ENCODE measurements at regions not wholly inside any gene's neighbourhood (a gene's known extent, or its start where the extent isn't known, plus 50 kb on each side); places are given as distances from the start of the nearest gene placed in this dataset.
"Not testable (repeated sequence)": the region's sequence is repeated elsewhere in the genome, so short reads cannot be mapped to it uniquely, and the experiment has no call there.

GRCh38 chr2:8431446-8432125, 250.3 kb upstream of the ID2 start:
- DNase-seq = no peak

GRCh38 chr2:8432706-8433336, 249.0 kb upstream of the ID2 start:
- DNase-seq = no peak

- DNase-seq = no peak
Observed at GRCh38 chr2:8433390-8433789, 248.5 kb upstream of the ID2 start.

DNA sequence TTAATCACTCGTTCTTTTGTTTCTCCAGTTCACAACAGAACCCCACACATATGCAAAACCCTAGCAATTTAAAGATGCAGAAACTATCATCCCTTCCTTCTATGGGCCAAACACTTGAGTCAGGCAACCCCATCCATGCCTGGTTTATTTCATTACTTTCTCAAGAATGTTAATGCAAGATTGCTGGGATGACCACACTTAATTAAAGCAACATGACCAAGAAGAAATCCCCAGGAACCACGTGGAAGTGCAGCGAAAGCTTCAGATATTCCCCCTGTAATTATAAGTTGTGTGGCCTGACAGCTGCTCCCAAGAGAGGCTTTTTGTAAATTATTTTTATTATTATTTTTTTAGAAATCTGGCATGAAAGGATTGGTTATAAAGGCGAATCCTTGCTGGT, 246.2 kb upstream of the ID2 start:
- DNase-seq = no peak

DNA sequence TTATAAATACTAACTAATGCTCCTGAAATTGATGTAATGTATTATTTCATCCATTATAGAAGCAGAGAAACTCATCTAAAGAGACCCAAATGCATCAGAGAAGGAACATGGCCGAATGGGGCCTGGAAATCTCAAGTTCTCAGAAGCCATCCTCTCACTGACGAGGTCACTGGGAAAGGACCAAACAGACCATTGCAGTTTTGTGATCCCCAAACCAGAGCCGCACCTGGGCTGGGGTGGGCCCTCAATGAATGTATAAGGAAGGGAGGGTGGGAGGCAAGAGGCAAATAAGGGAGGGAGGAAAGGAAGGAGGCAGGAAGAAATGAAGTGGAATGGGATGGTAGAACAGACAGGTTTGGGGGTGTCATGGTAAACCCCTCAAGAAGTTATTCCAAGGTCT, 245.3 kb upstream of the ID2 start:
- no peak for DNase-seq

- DNase-seq = no peak
Observed at GRCh38 chr2:8437228-8437948, 244.5 kb upstream of the ID2 start.

GRCh38 chr2:8437949-8438400, 243.9 kb upstream of the ID2 start:
- DNase-seq = no peak

DNA sequence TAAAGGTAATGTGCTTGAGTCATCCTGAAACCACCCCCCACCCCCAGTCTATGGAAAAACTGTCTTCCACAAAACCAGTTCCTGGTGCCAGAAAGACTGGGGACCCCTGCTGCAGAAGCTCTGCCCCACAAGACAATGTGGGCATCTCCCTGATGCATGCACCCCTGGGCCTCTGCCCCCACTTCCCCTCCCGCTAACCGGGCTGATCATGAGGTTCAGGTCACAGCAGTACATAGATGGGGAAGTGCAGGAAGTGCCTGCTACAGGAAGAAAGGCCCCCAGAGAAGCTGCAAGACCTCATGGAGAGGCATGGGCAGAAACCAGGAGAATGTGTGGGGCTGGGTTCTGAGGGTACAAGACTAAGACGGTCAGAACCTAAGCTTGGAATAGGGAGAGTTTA, 243.4 kb upstream of the ID2 start:
- DNase-seq = peak; percentile 37

DNA sequence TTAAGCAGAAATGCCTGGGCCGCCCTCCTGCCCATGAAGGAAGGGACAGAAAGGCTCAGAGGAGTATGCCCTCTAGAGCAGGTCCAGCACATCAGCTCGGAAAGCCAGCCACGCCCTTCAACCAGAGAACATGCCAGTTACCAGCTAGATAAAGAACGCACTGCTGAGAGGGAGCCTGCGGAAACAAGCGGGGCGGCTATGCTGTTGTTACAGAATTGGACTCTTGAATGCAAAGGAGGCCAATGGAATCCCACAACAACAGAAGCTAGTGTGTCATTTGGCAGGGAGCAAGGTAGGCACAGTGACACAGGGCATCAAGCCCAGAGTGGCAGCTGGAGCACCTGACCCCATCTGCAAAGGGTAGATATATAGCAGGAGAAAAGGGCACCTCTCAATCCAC, 242.9 kb upstream of the ID2 start:
- DNase-seq = peak; percentile 59

GRCh38 chr2:8440029-8440778, 241.7 kb upstream of the ID2 start:
- no peak for DNase-seq

- no peak for DNase-seq
Observed at GRCh38 chr2:8441371-8441770, 240.5 kb upstream of the ID2 start.

GRCh38 chr2:8441986-8442385, 239.9 kb upstream of the ID2 start:
- DNase-seq = peak; percentile 24

DNA sequence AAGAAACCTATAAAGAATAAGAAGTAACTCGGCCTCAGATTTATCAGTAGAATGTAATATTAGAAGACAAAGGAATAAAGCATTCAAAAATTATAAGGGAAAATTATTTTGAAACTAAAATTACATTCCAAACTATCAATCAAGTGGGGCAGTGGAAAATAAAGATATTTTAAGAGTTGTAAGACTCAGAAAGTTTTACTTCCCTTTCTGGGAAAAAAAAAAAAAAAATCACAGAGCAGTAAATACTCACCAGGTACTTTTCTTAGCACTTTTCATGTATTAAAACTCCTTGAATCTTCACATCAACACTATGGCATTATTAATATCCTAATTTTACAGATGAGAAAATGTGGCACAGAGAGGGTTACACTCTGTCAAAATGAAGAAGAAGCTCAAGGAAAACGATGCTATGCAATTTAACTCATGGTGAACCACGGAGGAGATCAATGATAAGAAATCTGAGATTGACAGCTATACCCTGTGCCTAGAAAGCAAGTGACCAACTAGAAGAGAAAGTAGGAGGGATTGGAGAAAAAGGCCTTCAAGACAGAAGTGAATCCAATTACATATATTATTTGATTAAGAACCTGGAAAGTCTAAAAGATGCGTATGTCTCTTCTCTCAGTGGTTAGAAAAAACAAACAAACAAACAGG, 238.9 kb upstream of the ID2 start:
- DNase-seq = no peak

- no peak for DNase-seq
Observed at GRCh38 chr2:8445580-8445979, 236.3 kb upstream of the ID2 start.

DNA sequence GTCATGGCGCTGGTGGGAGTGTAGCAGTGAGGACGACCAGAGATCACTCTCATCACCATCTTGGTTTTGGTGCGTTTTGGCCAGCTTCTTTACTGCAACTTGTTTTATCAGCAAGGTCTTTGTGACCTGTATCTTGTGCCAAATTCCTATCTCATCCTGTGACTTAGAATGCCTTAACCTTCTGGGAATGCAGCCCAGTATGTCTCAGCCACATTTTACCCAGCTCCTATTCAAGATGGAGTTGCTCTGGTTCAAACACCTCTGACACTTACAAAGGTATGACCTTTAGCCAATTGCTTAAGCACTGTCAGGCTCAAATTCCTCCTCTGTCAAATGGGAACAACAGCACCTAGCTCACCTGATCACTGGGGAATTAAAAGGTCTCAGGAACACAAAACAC, 235.1 kb upstream of the ID2 start:
- not testable (repeated sequence) for DNase-seq

DNA sequence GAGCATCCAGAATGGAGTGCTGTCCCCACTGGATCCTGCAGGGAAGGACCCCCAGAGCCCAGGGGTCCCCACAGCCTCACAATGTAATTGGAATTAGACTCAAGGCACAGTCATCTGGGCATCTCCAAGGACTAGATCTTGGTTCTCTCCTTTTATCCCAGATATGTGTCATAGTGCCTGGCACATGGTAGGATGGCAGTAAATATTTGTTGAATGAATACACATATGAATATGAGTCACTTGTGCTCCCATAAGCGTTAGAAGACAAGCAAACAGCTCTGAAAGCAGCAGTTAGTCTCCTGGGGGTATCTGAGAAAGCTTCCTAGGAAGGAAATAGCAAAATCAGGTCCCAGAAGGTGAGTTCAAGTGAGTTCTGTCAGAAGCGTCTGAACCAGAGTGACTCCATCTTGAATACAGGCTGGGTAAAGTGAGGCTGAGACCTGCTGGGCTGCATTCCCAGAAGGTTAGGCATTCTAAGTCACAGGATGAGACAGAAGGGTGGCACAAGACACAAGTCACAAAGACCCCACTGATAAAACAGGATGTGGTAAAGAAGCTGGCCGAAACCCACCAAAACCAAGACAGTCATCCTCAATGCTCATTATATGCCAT, 234.1 kb upstream of the ID2 start:
- no peak for DNase-seq

- DNase-seq = no peak
Observed at GRCh38 chr2:8448824-8449556, 232.9 kb upstream of the ID2 start.

DNA sequence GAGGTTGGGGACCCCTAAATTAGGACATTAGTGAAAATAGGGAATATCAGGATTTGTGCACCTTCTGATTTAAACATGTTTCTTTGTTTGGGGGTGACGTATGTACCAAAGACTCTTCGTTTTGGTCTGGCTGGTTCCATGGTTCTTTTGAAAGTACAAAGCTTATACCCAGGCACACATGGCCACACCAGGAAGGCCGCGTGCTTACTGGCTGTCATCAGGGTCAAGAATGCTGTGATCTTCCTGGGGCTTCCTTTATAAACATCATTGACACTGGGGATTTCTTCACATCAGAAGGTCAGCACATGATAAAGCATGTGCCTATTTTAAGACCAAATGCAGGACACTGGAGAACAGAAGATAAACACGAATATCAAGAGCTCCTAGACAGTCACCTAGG, 230.6 kb upstream of the ID2 start:
- DNase-seq = no peak

DNA sequence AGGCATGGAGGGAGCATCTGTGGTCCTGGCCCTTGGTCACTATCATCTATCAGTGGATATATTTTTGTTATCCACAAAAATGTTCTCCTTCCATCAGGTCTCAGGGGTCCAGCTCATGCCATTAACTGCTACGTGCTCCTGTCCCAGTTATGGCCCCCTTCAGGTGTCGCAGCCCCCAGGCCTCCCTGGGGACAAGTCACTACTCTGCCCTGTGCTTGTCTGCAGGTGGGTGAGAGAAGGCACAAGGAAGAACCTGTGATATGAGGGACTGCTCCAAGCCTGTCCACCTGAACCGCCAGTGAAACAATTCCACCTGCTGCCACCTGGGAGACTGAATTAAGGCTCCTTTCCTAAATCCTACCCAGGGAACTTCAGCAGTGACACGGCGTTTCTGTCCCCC, 229.6 kb upstream of the ID2 start:
- no peak for DNase-seq

DNA sequence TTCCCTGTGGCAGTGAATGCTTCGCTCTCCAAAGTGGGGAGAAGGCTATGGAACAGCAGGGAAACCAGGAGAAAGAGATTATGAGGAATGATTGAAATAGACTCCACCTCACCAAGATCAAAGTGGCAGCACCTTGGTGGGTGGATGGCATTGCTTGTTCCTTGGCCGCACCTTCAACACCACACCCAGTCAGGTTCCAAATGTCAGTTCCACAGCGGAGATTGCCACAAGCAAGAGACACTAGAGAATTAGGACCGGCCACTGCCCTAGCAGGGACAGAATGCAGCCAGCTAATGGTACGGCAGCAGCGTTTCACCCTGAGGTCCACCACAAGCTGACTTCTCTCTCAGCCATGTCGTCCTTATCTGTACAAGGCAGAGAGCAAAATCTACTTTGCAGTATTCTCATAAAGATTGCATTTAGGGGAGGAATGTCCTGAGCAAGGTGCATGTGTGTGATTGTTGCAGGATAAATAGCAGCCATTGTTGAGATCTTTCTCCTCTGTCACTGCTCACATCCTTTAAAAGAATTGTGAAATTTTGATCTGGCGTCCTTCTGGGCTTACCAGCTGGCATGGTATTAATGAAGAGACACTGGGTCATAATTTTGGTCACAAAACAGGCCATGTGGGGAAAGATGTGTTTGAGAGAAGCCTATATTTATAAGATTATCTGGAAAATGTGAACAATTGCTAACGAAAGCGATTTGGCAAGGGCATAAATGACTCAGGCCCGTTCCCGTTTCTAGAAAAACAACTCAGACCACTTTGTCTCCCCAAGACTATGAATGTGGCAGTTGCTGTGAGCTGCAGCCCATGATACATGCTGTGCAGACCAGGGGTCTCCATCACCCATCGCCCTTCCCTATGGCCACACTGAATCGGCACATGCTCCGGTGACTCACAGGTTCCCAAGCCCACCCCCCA, 228.6 kb upstream of the ID2 start:
- DNase-seq = peak; percentile 65

DNA sequence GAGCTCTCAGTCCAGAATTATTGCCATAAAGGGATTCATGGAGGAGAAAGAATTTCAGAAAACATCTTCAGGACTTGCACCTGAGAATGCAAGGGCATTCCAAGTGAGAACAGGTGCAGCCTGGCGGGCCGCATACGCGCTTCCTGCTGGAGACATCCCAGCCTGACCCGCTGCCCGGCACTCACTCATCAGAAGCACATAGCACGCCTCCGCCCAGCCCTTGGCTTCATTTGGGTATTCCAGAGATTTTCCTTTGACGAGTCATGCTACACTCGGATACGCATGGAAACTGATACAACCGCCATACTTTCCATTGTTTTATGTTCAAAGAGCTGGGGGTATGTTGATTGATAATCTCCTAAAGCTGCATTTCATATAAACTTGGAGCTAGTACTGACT, 228.0 kb upstream of the ID2 start:
- no peak for DNase-seq

All from hematopoietic multipotent progenitor cell treated with erythropoietin and hydrocortisone succinate and interleukin-3 and kit ligand, for 6 days (in vitro differentiated cells).